NOMO-1 (cell line): ENCODE measurements at regions not wholly inside any gene's neighbourhood (a gene's known extent, or its start where the extent isn't known, plus 50 kb on each side); places are given as distances from the start of the nearest gene placed in this dataset.

Experiments used
- DNase-seq, 2 experiments: peaks; one replicate each; lab custom pipeline; 2025; ENCODE audit not compliant: unreplicated experiment in 2 of 2; lab: John Stamatoyannopoulos, UW

GRCh38 chr10:130833596-130833995 lies 477.9 kb downstream of the TCERG1L start:
- DNase-seq, result no peak

- no peak for DNase-seq
Measured at GRCh38 chr10:130834170-130834569, 477.4 kb downstream of the TCERG1L start.

GRCh38 chr10:130834573-130834972 lies 476.9 kb downstream of the TCERG1L start:
- DNase-seq, result no peak

GRCh38 chr10:130835068-130835467 lies 476.5 kb downstream of the TCERG1L start:
- DNase-seq, result no peak

GRCh38 chr10:130836344-130836743 lies 475.2 kb downstream of the TCERG1L start:
- no peak for DNase-seq

GRCh38 chr10:130843051-130843653 lies 468.4 kb downstream of the TCERG1L start:
- DNase-seq, result no peak

- no peak for DNase-seq
Measured at GRCh38 chr10:130844310-130844709, 467.2 kb downstream of the TCERG1L start.

- DNase-seq, result no peak
Measured at GRCh38 chr10:130847170-130847569, 464.4 kb downstream of the TCERG1L start.

- no peak for DNase-seq
Measured at GRCh38 chr10:130848855-130849254, 462.7 kb downstream of the TCERG1L start.

GRCh38 chr10:130854151-130854550 lies 457.4 kb downstream of the TCERG1L start:
- peak in 1 of 2 experiments; percentile 0 for DNase-seq

- DNase-seq, result no peak
Measured at GRCh38 chr10:130857631-130858295, 453.8 kb downstream of the TCERG1L start.

- no peak for DNase-seq
Measured at GRCh38 chr10:130858626-130859025, 452.9 kb downstream of the TCERG1L start.

GRCh38 chr10:130859427-130859826 lies 452.1 kb downstream of the TCERG1L start:
- no peak for DNase-seq

- DNase-seq, result no peak
Measured at GRCh38 chr10:130862122-130862521, 449.4 kb downstream of the TCERG1L start.

GRCh38 chr10:130862626-130863025 lies 448.9 kb downstream of the TCERG1L start:
- no peak for DNase-seq

- DNase-seq, result no peak
Measured at GRCh38 chr10:130863044-130863443, 448.5 kb downstream of the TCERG1L start.

- no peak for DNase-seq
Measured at GRCh38 chr10:130864961-130865818, 446.3 kb downstream of the TCERG1L start.

- no peak for DNase-seq
Measured at GRCh38 chr10:130866857-130867256, 444.7 kb downstream of the TCERG1L start.

- no peak for DNase-seq
Measured at GRCh38 chr10:130867446-130868194, 443.9 kb downstream of the TCERG1L start.

- DNase-seq, result no peak
Measured at GRCh38 chr10:130869179-130869841, 442.2 kb downstream of the TCERG1L start.
